Ureter (tissue), 1 donor: ENCODE measurements at regions not wholly inside any gene's neighbourhood (a gene's known extent, or its start where the extent isn't known, plus 50 kb on each side); places are given as distances from the start of the nearest gene placed in this dataset.

Experiments
- DNase-seq: peaks from one replicate; pipeline ENCODE4 v3.0.0-alpha.2; 2020; ENCODE audit warnings: low spot score
- donor health status: DM: yes; HTN: yes; CAD: no.

GRCh38 chr2:146158072-146158674 is 1638.3 kb upstream of the ZEB2 start:
- no peak for DNase-seq

- DNase-seq: no peak
Measured at GRCh38 chr2:146147448-146148012, 1627.6 kb upstream of the ZEB2 start.

- DNase-seq: no peak
Measured at GRCh38 chr2:146143971-146144370, 1624.1 kb upstream of the ZEB2 start.

- DNase-seq: no peak
Measured at GRCh38 chr2:146138820-146139219, 1618.9 kb upstream of the ZEB2 start.

- DNase-seq: no peak
Measured at GRCh38 chr2:146135245-146135644, 1615.3 kb upstream of the ZEB2 start.

GRCh38 chr2:146131785-146132184 is 1611.9 kb upstream of the ZEB2 start:
- no peak for DNase-seq

- no peak for DNase-seq
Measured at GRCh38 chr2:146131048-146131447, 1611.1 kb upstream of the ZEB2 start.

- DNase-seq: no peak
Measured at GRCh38 chr2:146130290-146130689, 1610.4 kb upstream of the ZEB2 start.

GRCh38 chr2:146129231-146129630 is 1609.3 kb upstream of the ZEB2 start:
- no peak for DNase-seq

GRCh38 chr2:146128216-146128615 is 1608.3 kb upstream of the ZEB2 start:
- DNase-seq: no peak

- DNase-seq: no peak
Measured at GRCh38 chr2:146125551-146125950, 1605.6 kb upstream of the ZEB2 start.

- no peak for DNase-seq
Measured at GRCh38 chr2:146124741-146125140, 1604.8 kb upstream of the ZEB2 start.

GRCh38 chr2:146123714-146124113 is 1603.8 kb upstream of the ZEB2 start:
- DNase-seq: no peak

GRCh38 chr2:146123256-146123655 is 1603.3 kb upstream of the ZEB2 start:
- DNase-seq: no peak

- no peak for DNase-seq
Measured at GRCh38 chr2:146119586-146119985, 1599.7 kb upstream of the ZEB2 start.

- no peak for DNase-seq
Measured at GRCh38 chr2:146108993-146109392, 1589.1 kb upstream of the ZEB2 start.

GRCh38 chr2:146094185-146094584 is 1574.3 kb upstream of the ZEB2 start:
- no peak for DNase-seq

- no peak for DNase-seq
Measured at GRCh38 chr2:146081459-146081858, 1561.5 kb upstream of the ZEB2 start.

GRCh38 chr2:146080925-146081324 is 1561.0 kb upstream of the ZEB2 start:
- DNase-seq: no peak

GRCh38 chr2:146079216-146079615 is 1559.3 kb upstream of the ZEB2 start:
- DNase-seq: no peak

- no peak for DNase-seq
Measured at GRCh38 chr2:146077156-146077555, 1557.2 kb upstream of the ZEB2 start.

GRCh38 chr2:146068051-146068450 is 1548.1 kb upstream of the ZEB2 start:
- no peak for DNase-seq

GRCh38 chr2:146048141-146048540 is 1528.2 kb upstream of the ZEB2 start:
- no peak for DNase-seq

GRCh38 chr2:146041274-146041910 is 1521.5 kb upstream of the ZEB2 start:
- no peak for DNase-seq
